Small intestine (tissue), 7 donors: ENCODE measurements at regions not wholly inside any gene's neighbourhood (a gene's known extent, or its start where the extent isn't known, plus 50 kb on each side); places are given as distances from the start of the nearest gene placed in this dataset.

Source experiments
- DNase-seq, 2 donors: peaks; one replicate each; pipeline versions ENCODE4 v3.0.0 to v3.0.0-alpha.2; 2013
- FAIRE-seq: peaks from 2 replicates; lab custom pipeline; 2012; peaks lifted over from hg19 to GRCh38; lab: Jason Lieb, UNC
- H3K27ac ChIP-seq, 3 donors: one replicate each; pipeline ENCODE4 v1.5.1; 2013; ENCODE audit warnings: low read length in 2 of 3, mild to moderate bottlenecking in 2 of 3, control low read depth in 1 of 3, inconsistent platforms in 1 of 3, low read depth in 1 of 3, moderate library complexity in 1 of 3
- H3K27me3 ChIP-seq, 3 donors: one replicate each; pipeline ENCODE4 v1.6.1; 2013; ENCODE audit warnings: low read length in 3 of 3, inconsistent platforms in 1 of 3; ENCODE audit not compliant: control insufficient read depth in 3 of 3, insufficient read depth in 3 of 3
- H3K36me3 ChIP-seq, 3 donors: one replicate each; pipeline ENCODE4 v1.6.1; 2013; ENCODE audit warnings: low read length in 3 of 3, inconsistent platforms in 1 of 3, low read depth in 1 of 3, mild to moderate bottlenecking in 1 of 3, moderate library complexity in 1 of 3; ENCODE audit not compliant: control insufficient read depth in 3 of 3, insufficient read depth in 2 of 3
- H3K4me1 ChIP-seq, 3 donors: one replicate each; pipeline ENCODE4 v1.6.1; 2013; ENCODE audit warnings: low read length in 2 of 3, inconsistent platforms in 1 of 3, low read depth in 1 of 3, mild to moderate bottlenecking in 1 of 3, moderate library complexity in 1 of 3; ENCODE audit not compliant: control insufficient read depth in 3 of 3, insufficient read depth in 2 of 3
- H3K4me3 ChIP-seq, 3 donors: one replicate each; pipeline ENCODE4 v1.5.1; 2013; ENCODE audit warnings: low read length in 3 of 3, control low read depth in 1 of 3, inconsistent platforms in 1 of 3, low read depth in 1 of 3, mild to moderate bottlenecking in 1 of 3, moderate library complexity in 1 of 3
- H3K9me3 ChIP-seq, 2 donors: one replicate each; pipeline ENCODE4 v1.6.1; 2013; ENCODE audit warnings: low read depth in 1 of 2, low read length in 1 of 2; ENCODE audit not compliant: control insufficient read depth in 2 of 2, insufficient read depth in 1 of 2
- whole genome bisulfite sequencing, 3 donors: extraction: QIAGEN DNeasy Blood & Tissue Kit; methylation state at CpG; one replicate each; pipeline ENCODE4 v1.1.7; 2013; 5-methylcytosine and 5-hydroxymethylcytosine counted together
- donor health status: healthy with polysubstance abuse.
- donor health status: control.
- donor health status: control.
- donor health status: Bipolar disorder and iron deficiency.
- donor health status: healthy.

GRCh38 chrX:7307720-7308119, 159.8 kb upstream of the PUDP start:
- Histone ChIP-seq H3K4me1 (no peaks in the 10 kb centered on the region), H3K4me3 (no peak overlapping the region), H3K9me3 (no peaks in the 10 kb centered on the region), H3K27me3 (no peaks in the 10 kb centered on the region), H3K36me3 (no peaks in the 10 kb centered on the region), H3K27ac (no peak overlapping the region)
- no peak for FAIRE-seq
- DNase-seq: no peak
- WGBS, 3 donors: 78 to 93% (median 80%) methylated on average over 1 of the region's 1 CpG

DNA sequence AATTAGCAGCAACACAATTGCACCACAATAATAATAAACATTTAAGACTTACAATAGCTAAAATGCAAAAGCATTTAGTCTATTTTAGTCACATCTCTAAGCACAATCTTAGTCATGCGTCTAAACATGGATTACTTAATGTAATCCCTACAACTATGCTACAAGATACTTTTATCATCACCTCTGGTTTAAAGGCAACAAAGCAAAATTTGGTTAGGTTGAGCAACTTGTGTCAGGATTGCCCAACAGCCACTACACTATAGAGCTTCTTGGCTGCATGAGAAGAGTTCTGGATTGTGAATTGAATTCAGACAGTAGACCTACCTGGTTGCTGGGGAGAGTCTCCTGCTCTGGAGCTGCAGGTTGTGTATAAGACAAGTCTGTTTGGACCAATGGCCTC, 146.5 kb upstream of the PUDP start:
- H3K4me3 ChIP-seq: no peak overlapping the region
- no peaks in the 10 kb centered on the region for H3K27me3 ChIP-seq
- no peaks in the 10 kb centered on the region for H3K9me3 ChIP-seq
- no peaks in the 10 kb centered on the region for H3K36me3 ChIP-seq
- WGBS, 3 donors: 88 to 100% (median 95%) methylated on average over 1 of the region's 1 CpG
- FAIRE-seq (no peak), DNase-seq (no peak)
- no peak overlapping the region for H3K27ac ChIP-seq
- no peaks in the 10 kb centered on the region for H3K4me1 ChIP-seq

- H3K27ac ChIP-seq: no peak overlapping the region
- H3K4me3 ChIP-seq: no peak overlapping the region
- WGBS, 3 donors: 65 to 72% (median 71%) methylated on average over 6 of the region's 6 CpGs
- no peaks in the 10 kb centered on the region for H3K4me1 ChIP-seq
- DNase-seq (no peak), FAIRE-seq (no peak)
- no peaks in the 10 kb centered on the region for H3K36me3 ChIP-seq
- H3K9me3 ChIP-seq: no peaks in the 10 kb centered on the region
- H3K27me3 ChIP-seq: no peaks in the 10 kb centered on the region
These were observed 138.3 kb upstream of the PUDP start for GRCh38 chrX:7286168-7286837.

DNA sequence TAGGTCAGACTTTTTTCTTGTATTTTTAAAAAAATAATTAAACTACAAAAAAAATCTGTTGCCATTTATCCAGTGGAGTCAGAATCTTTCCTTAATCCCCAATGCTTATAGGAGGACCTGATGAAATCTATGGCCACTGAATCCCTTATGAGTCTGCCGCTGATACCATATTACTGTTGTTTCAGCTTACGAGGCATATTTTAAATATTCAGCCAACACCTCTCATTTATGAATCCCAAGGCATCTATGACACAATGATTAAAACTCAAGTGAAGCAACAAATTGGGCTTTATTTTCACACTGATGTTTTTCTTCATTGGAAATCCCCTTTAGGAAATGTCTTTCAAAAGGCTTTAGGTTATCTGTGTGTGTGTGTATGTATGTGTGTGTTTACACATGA, 137.8 kb upstream of the PUDP start:
- Histone ChIP-seq H3K27me3 (no peaks in the 10 kb centered on the region), H3K4me1 (no peaks in the 10 kb centered on the region), H3K4me3 (no peak overlapping the region), H3K36me3 (no peaks in the 10 kb centered on the region), H3K27ac (no peak overlapping the region), H3K9me3 (no peaks in the 10 kb centered on the region)
- WGBS, 3 donors: 94 to 100% (median 100%) methylated on average over 2 of the region's 2 CpGs
- no peak for FAIRE-seq
- no peak for DNase-seq

- H3K4me1 ChIP-seq: no peaks in the 10 kb centered on the region
- no peak for FAIRE-seq
- no peak for DNase-seq
- H3K36me3 ChIP-seq: no peaks in the 10 kb centered on the region
- H3K4me3 ChIP-seq: no peak overlapping the region
- H3K27me3 ChIP-seq: no peaks in the 10 kb centered on the region
- 76 to 88% (median 78%) methylated on average over 2 of the region's 2 CpGs for WGBS, 3 donors
- no peaks in the 10 kb centered on the region for H3K9me3 ChIP-seq
- no peak overlapping the region for H3K27ac ChIP-seq
These were observed 135.8 kb upstream of the PUDP start for GRCh38 chrX:7283741-7284140.

- H3K27me3 ChIP-seq: no peaks in the 10 kb centered on the region
- no peak overlapping the region for H3K27ac ChIP-seq
- no peaks in the 10 kb centered on the region for H3K36me3 ChIP-seq
- no peaks in the 10 kb centered on the region for H3K9me3 ChIP-seq
- no peak for FAIRE-seq
- H3K4me3 ChIP-seq: no peak overlapping the region
- no peak for DNase-seq
- WGBS, 3 donors: 60 to 85% (median 77%) methylated on average over 2 of the region's 2 CpGs
- no peaks in the 10 kb centered on the region for H3K4me1 ChIP-seq
These were observed 132.6 kb upstream of the PUDP start for GRCh38 chrX:7280520-7280919.

DNA sequence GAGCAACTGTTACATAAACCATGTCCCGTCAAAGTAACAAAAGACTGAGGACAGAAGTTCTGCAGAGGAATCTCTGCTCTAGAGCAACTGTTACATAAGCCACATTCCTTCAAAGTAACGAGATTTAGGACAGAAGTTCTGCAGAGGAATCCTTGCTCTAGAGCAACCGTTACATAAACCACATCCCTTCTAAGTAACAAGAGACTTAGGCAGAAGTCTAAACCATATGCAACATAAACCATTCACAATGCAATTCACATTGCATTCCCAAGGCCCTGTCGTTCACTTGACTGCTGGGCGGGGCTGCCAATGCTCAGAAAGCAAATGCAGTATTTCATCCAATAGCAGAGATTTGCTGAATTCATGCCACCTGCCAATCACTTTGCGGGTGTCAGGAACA, 124.4 kb upstream of the PUDP start:
- H3K4me3 ChIP-seq: no peak overlapping the region
- H3K27ac ChIP-seq: no peak overlapping the region
- FAIRE-seq (no peak), DNase-seq (no peak)
- H3K4me1 ChIP-seq: no peaks in the 10 kb centered on the region
- no peaks in the 10 kb centered on the region for H3K36me3 ChIP-seq
- no peaks in the 10 kb centered on the region for H3K9me3 ChIP-seq
- H3K27me3 ChIP-seq: no peaks in the 10 kb centered on the region
- 68 to 72% (median 71%) methylated on average over 6 of the region's 6 CpGs for WGBS, 3 donors

DNA sequence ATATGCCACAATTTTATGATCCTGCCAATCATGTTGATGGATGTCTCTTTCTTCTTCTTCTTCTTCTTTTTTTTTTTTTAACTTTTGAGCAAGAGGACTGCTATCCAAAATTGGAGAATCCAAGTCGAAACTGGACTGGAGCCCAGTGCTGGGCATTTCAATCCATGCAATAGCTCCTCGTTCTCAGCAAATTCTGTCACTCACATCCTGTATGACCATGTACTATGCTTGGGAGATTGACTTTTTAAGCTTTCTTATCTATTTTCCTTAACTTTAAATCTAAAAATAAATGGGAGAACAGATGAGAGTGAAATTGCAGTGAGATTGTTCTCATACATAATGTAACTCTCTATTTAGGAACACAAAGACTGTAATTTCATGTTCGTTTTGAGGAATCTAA, 123.0 kb upstream of the PUDP start:
- Histone ChIP-seq H3K36me3 (no peaks in the 10 kb centered on the region), H3K27me3 (no peaks in the 10 kb centered on the region), H3K27ac (no peak overlapping the region), H3K4me1 (no peaks in the 10 kb centered on the region), H3K4me3 (no peak overlapping the region), H3K9me3 (no peaks in the 10 kb centered on the region)
- FAIRE-seq (no peak), DNase-seq (no peak)
- 83 to 94% (median 85%) methylated on average over 3 of the region's 3 CpGs for WGBS, 3 donors

DNA sequence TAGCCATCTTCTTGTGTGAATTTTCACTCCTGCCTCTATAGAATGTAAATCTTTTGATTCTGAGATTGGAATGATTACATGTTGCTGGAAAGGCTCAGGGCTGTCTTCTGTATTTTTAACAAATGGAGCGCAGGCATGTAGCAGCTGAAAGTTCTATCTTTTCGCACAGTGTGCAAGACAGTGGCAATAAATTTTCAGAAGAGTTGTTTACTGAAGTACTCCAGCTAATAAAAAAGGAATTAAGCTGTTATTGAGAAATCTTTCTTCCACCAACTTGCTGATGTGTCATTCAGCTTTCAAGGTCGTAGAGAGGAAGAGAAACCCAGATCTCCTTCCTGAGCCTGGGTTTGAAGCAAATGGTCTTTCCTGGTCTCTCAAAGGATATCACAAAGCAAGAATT, 122.0 kb upstream of the PUDP start:
- H3K27ac ChIP-seq: no peak overlapping the region
- no peak overlapping the region for H3K4me3 ChIP-seq
- FAIRE-seq (no peak), DNase-seq (no peak)
- no peaks in the 10 kb centered on the region for H3K9me3 ChIP-seq
- WGBS, 3 donors: 42 to 67% (median 54%) methylated on average over 3 of the region's 3 CpGs
- no peaks in the 10 kb centered on the region for H3K4me1 ChIP-seq
- no peaks in the 10 kb centered on the region for H3K36me3 ChIP-seq
- no peaks in the 10 kb centered on the region for H3K27me3 ChIP-seq
